Upper lobe of left lung (tissue), 4 donors: ENCODE measurements at regions not wholly inside any gene's neighbourhood (a gene's known extent, or its start where the extent isn't known, plus 50 kb on each side); places are given as distances from the start of the nearest gene placed in this dataset.

ENCODE experiments used
- CTCF ChIP-seq, 6 experiments: fragments of 450-650 bp in 4 of 6; fragments of 200-600 bp in 2 of 6; sonication (generic) in 2 of 6; IDR thresholded peaks; one replicate each; pipeline ENCODE4 v1.5.1; 2016 to 2019; ENCODE audit warnings: antibody characterized with exemption in 6 of 6
- EP300 ChIP-seq, 4 donors: sonication (generic); formaldehyde crosslinking; IDR thresholded peaks; one replicate each; pipeline ENCODE4 v1.5.1; 2017; ENCODE audit warnings: antibody characterized with exemption in 4 of 4, control low read depth in 2 of 4

GRCh38 chr14:98819867-98820206, 452.2 kb downstream of the BCL11B start:
- no peak for TF ChIP-seq EP300 (IDR thresholded peaks at IDR 0.05)
- TF ChIP-seq CTCF (IDR thresholded peaks at IDR 0.05) = no peak
